Naive thymus-derived CD4-positive, alpha-beta T cell (primary cell): ENCODE measurements at regions not wholly inside any gene's neighbourhood (a gene's known extent, or its start where the extent isn't known, plus 50 kb on each side); places are given as distances from the start of the nearest gene placed in this dataset.

Source experiments
- ATAC-seq: fragments of 150-1000 bp; cut with Tn5 transposase; 2 replicates; pipeline ENCODE4 v1.10.0; 2021; ENCODE audit warnings: mild to moderate bottlenecking, moderate library complexity
- CTCF ChIA-PET: fragments of 350-600 bp; sonication (Branson Sonifier 250); formaldehyde crosslinking; loops from one replicate; lab custom pipeline; 2021; ENCODE audit warnings: antibody characterized with exemption; lab: Charles Lee
- POLR2A ChIA-PET: fragments of 350-600 bp; sonication (Branson Sonifier 250); formaldehyde crosslinking; loops from one replicate; lab custom pipeline; 2021; ENCODE audit warnings: antibody characterized with exemption, inconsistent platforms; lab: Charles Lee
- DNase-seq, 9 donors: peaks; one replicate each; pipeline versions ENCODE4 v3.0.0 to v3.0.0-alpha.2; 2020 to 2022; ENCODE audit warnings: mixed read lengths in 1 of 9
- H3K27ac ChIP-seq: one replicate; pipeline ENCODE4 v1.7.0; 2013; ENCODE audit warnings: mild to moderate bottlenecking, low read depth, low read length, moderate library complexity
- H3K27me3 ChIP-seq, 2 donors: one replicate each; pipeline ENCODE4 v1.7.0; 2013; ENCODE audit warnings: low read length in 2 of 2, mild to moderate bottlenecking in 2 of 2, moderate library complexity in 2 of 2; ENCODE audit not compliant: control insufficient read depth in 2 of 2, insufficient read depth in 2 of 2
- H3K36me3 ChIP-seq, 3 experiments: 1 replicate in 2 of 3; 2 replicates in 1 of 3; pipeline ENCODE4 v1.7.0; 2013; ENCODE audit warnings: low read length in 3 of 3, mild to moderate bottlenecking in 3 of 3, moderate library complexity in 1 of 3; ENCODE audit not compliant: insufficient read depth in 3 of 3, control insufficient read depth in 2 of 3
- H3K4me1 ChIP-seq, 2 donors: one replicate each; pipeline ENCODE4 v1.7.0; 2013; ENCODE audit warnings: low read length in 2 of 2, mild to moderate bottlenecking in 2 of 2, moderate library complexity in 1 of 2; ENCODE audit not compliant: control insufficient read depth in 2 of 2, insufficient read depth in 2 of 2
- H3K4me3 ChIP-seq: 2 replicates; pipeline ENCODE4 v1.7.0; 2013; ENCODE audit warnings: mild to moderate bottlenecking, low read length
- H3K9me3 ChIP-seq, 3 experiments: 1 replicate in 2 of 3; 2 replicates in 1 of 3; pipeline ENCODE4 v1.7.0; 2013; ENCODE audit warnings: low read length in 3 of 3; ENCODE audit not compliant: control insufficient read depth in 2 of 3
- H3K27ac Mint-ChIP-seq, 9 donors: one replicate each; pipeline ENCODE4 v1.8.0; 2020 to 2022; ENCODE audit warnings: mixed read lengths in 9 of 9, mild to moderate bottlenecking in 8 of 9, moderate library complexity in 5 of 9, inconsistent platforms in 2 of 9
- H3K27me3 Mint-ChIP-seq, 5 donors: one replicate each; pipeline ENCODE4 v1.8.0; 2021 to 2022; ENCODE audit warnings: mixed read lengths in 5 of 5, mild to moderate bottlenecking in 1 of 5
- H3K36me3 Mint-ChIP-seq, 5 donors: one replicate each; pipeline ENCODE4 v1.8.0; 2020 to 2022; ENCODE audit warnings: mixed read lengths in 5 of 5, mild to moderate bottlenecking in 3 of 5, inconsistent platforms in 1 of 5
- H3K4me1 Mint-ChIP-seq, 7 donors: one replicate each; pipeline ENCODE4 v1.8.0; 2020 to 2022; ENCODE audit warnings: mixed read lengths in 7 of 7, mild to moderate bottlenecking in 3 of 7, inconsistent platforms in 1 of 7
- H3K4me3 Mint-ChIP-seq, 10 donors: one replicate each; pipeline ENCODE4 v1.8.0; 2020 to 2022; ENCODE audit warnings: mild to moderate bottlenecking in 10 of 10, mixed read lengths in 10 of 10, moderate library complexity in 6 of 10, inconsistent platforms in 2 of 10
- H3K9me3 Mint-ChIP-seq, 11 donors: one replicate each; pipeline ENCODE4 v1.8.0; 2020 to 2022; ENCODE audit warnings: mixed read lengths in 11 of 11, mild to moderate bottlenecking in 4 of 11, inconsistent platforms in 1 of 11, moderate library complexity in 1 of 11
- intact Hi-C, 2 donors: fragments of 100-400 bp; cut with micrococcal nuclease; formaldehyde crosslinking; loops; one replicate each; pipeline ENCODE4 v1.15.1; 2023

- H3K27ac ChIP-seq = no peak overlapping the region
- H3K27me3 Mint-ChIP-seq = no peaks in the 10 kb centered on the region
- H3K27me3 ChIP-seq = no peaks in the 10 kb centered on the region
- no peaks in the 10 kb centered on the region for H3K36me3 Mint-ChIP-seq
- no peak overlapping the region for H3K4me3 Mint-ChIP-seq
- POLR2A ChIA-PET = no interaction called here
- no peak overlapping the region for H3K4me3 ChIP-seq
- H3K9me3 Mint-ChIP-seq = peaks cover 0 to 14% (median 5%) of the 10 kb centered on the region in 11 donors
- H3K27ac Mint-ChIP-seq = no peak overlapping the region
- no peaks in the 10 kb centered on the region for H3K9me3 ChIP-seq
- no peak for DNase-seq
- CTCF ChIA-PET = no interaction called here
- H3K4me1 Mint-ChIP-seq = no peaks in the 10 kb centered on the region
- no peak for ATAC-seq
- H3K4me1 ChIP-seq = no peaks in the 10 kb centered on the region
- no peaks in the 10 kb centered on the region for H3K36me3 ChIP-seq
- intact Hi-C loops = no loop called here
Observed at GRCh38 chr14:40093800-40094199, 661.6 kb upstream of the FBXO33 start.

GRCh38 chr14:40074169-40074568 is 641.9 kb upstream of the FBXO33 start:
- H3K27ac Mint-ChIP-seq = no peak overlapping the region
- CTCF ChIA-PET = no interaction called here
- POLR2A ChIA-PET = no interaction called here

GRCh38 chr14:40072175-40072574 is 639.9 kb upstream of the FBXO33 start:
- H3K27ac Mint-ChIP-seq = no peak overlapping the region
- intact Hi-C loops = no loop called here
- H3K9me3 Mint-ChIP-seq = peaks cover 0 to 9% (median 4%) of the 10 kb centered on the region in 11 donors
- DNase-seq (no peak), ATAC-seq (no peak)
- ChIA-PET POLR2A (no interaction called here), CTCF (no interaction called here)
- no peaks in the 10 kb centered on the region for H3K36me3 ChIP-seq
- H3K9me3 ChIP-seq = no peaks in the 10 kb centered on the region
- H3K27me3 ChIP-seq = no peaks in the 10 kb centered on the region
- no peak overlapping the region for H3K4me3 ChIP-seq
- no peaks in the 10 kb centered on the region for H3K4me1 Mint-ChIP-seq
- H3K36me3 Mint-ChIP-seq = no peaks in the 10 kb centered on the region
- no peaks in the 10 kb centered on the region for H3K27me3 Mint-ChIP-seq
- no peak overlapping the region for H3K27ac ChIP-seq
- no peak overlapping the region for H3K4me3 Mint-ChIP-seq
- H3K4me1 ChIP-seq = no peaks in the 10 kb centered on the region

More at GRCh38 chr14:40074169-40074568, 641.9 kb upstream of the FBXO33 start:
- no peaks in the 10 kb centered on the region for H3K9me3 ChIP-seq
- no peak overlapping the region for H3K4me3 ChIP-seq
- H3K27ac ChIP-seq = no peak overlapping the region
- ATAC-seq (no peak), DNase-seq (no peak)
- no peaks in the 10 kb centered on the region for H3K27me3 ChIP-seq
- Mint-ChIP-seq H3K9me3 (peaks cover 0 to 6% (median 2%) of the 10 kb centered on the region in 11 donors), H3K27me3 (no peaks in the 10 kb centered on the region), H3K4me3 (no peak overlapping the region), H3K36me3 (no peaks in the 10 kb centered on the region), H3K4me1 (no peaks in the 10 kb centered on the region)
- intact Hi-C loops = no loop called here
- H3K4me1 ChIP-seq = no peaks in the 10 kb centered on the region
- H3K36me3 ChIP-seq = no peaks in the 10 kb centered on the region

- H3K4me3 ChIP-seq = no peak overlapping the region
Observed at GRCh38 chr14:40058901-40059897, 627.0 kb upstream of the FBXO33 start.

GRCh38 chr14:40053416-40053815 is 621.2 kb upstream of the FBXO33 start:
- POLR2A ChIA-PET = no interaction called here
- H3K36me3 ChIP-seq = no peaks in the 10 kb centered on the region
- Mint-ChIP-seq H3K4me1 (no peaks in the 10 kb centered on the region), H3K36me3 (no peaks in the 10 kb centered on the region), H3K27me3 (no peaks in the 10 kb centered on the region), H3K9me3 (peaks cover 0 to 4% (median 0%) of the 10 kb centered on the region in 11 donors), H3K4me3 (no peak overlapping the region), H3K27ac (no peak overlapping the region)
- H3K27me3 ChIP-seq = no peaks in the 10 kb centered on the region
- H3K4me3 ChIP-seq = no peak overlapping the region
- intact Hi-C loops = no loop called here
- no peaks in the 10 kb centered on the region for H3K4me1 ChIP-seq
- H3K9me3 ChIP-seq = no peaks in the 10 kb centered on the region
- CTCF ChIA-PET = no interaction called here
- H3K27ac ChIP-seq = no peak overlapping the region
- DNase-seq = no peak
- ATAC-seq = no peak

More at GRCh38 chr14:40058901-40059897, 627.0 kb upstream of the FBXO33 start:
- no peaks in the 10 kb centered on the region for H3K4me1 Mint-ChIP-seq
- POLR2A ChIA-PET = no interaction called here
- intact Hi-C loops = no loop called here
- no peak for DNase-seq
- H3K9me3 Mint-ChIP-seq = peaks cover 0 to 11% (median 6%) of the 10 kb centered on the region in 11 donors
- H3K27me3 ChIP-seq = no peaks in the 10 kb centered on the region
- no peaks in the 10 kb centered on the region for H3K36me3 Mint-ChIP-seq
- no peak overlapping the region for H3K27ac ChIP-seq
- H3K4me1 ChIP-seq = no peaks in the 10 kb centered on the region
- no peaks in the 10 kb centered on the region for H3K9me3 ChIP-seq
- CTCF ChIA-PET = no interaction called here
- no peaks in the 10 kb centered on the region for H3K36me3 ChIP-seq
- H3K4me3 Mint-ChIP-seq = no peak overlapping the region
- no peaks in the 10 kb centered on the region for H3K27me3 Mint-ChIP-seq
- peak overlapping the region in 1 of 9 donors; percentile 16 for H3K27ac Mint-ChIP-seq
- ATAC-seq = no peak

GRCh38 chr14:40028991-40029390 is 596.8 kb upstream of the FBXO33 start:
- no peaks in the 10 kb centered on the region for H3K36me3 Mint-ChIP-seq
- CTCF ChIA-PET = no interaction called here

GRCh38 chr14:40025101-40025500 is 592.9 kb upstream of the FBXO33 start:
- Histone ChIP-seq H3K4me1 (no peaks in the 10 kb centered on the region), H3K4me3 (no peak overlapping the region), H3K27ac (no peak overlapping the region), H3K36me3 (no peaks in the 10 kb centered on the region), H3K9me3 (no peaks in the 10 kb centered on the region), H3K27me3 (no peaks in the 10 kb centered on the region)
- H3K4me3 Mint-ChIP-seq = no peak overlapping the region
- no peaks in the 10 kb centered on the region for H3K4me1 Mint-ChIP-seq
- peaks cover 0 to 10% (median 4%) of the 10 kb centered on the region in 11 donors for H3K9me3 Mint-ChIP-seq
- no peak for ATAC-seq
- intact Hi-C loops = no loop called here
- H3K27me3 Mint-ChIP-seq = no peaks in the 10 kb centered on the region
- ChIA-PET CTCF (no interaction called here), POLR2A (no interaction called here)
- DNase-seq = no peak
- no peak overlapping the region for H3K27ac Mint-ChIP-seq
- peaks cover 0 to 4% (median 0%) of the 10 kb centered on the region in 5 donors for H3K36me3 Mint-ChIP-seq

More at GRCh38 chr14:40028991-40029390, 596.8 kb upstream of the FBXO33 start:
- POLR2A ChIA-PET = no interaction called here
- Histone ChIP-seq H3K4me3 (no peak overlapping the region), H3K27ac (no peak overlapping the region), H3K36me3 (no peaks in the 10 kb centered on the region), H3K27me3 (no peaks in the 10 kb centered on the region), H3K4me1 (no peaks in the 10 kb centered on the region), H3K9me3 (no peaks in the 10 kb centered on the region)
- ATAC-seq = no peak
- Mint-ChIP-seq H3K4me3 (no peak overlapping the region), H3K4me1 (no peaks in the 10 kb centered on the region), H3K9me3 (peaks cover 0 to 11% (median 0%) of the 10 kb centered on the region in 11 donors), H3K27me3 (no peaks in the 10 kb centered on the region), H3K27ac (no peak overlapping the region)
- intact Hi-C loops = no loop called here
- DNase-seq = no peak
